Liver (tissue), 8 donors: ENCODE measurements at regions not wholly inside any gene's neighbourhood (a gene's known extent, or its start where the extent isn't known, plus 50 kb on each side); places are given as distances from the start of the nearest gene placed in this dataset.
A peak's percentile ranks its signal among the peaks of the same experiment; 100 is the strongest.

Source experiments
- DNase-seq: peaks from one replicate; pipeline ENCODE4 v3.0.0-alpha.2; 2017; ENCODE audit warnings: low spot score
- H3K27ac ChIP-seq, 2 donors: one replicate each; pipeline ENCODE4 v1.7.0; 2013; ENCODE audit warnings: inconsistent platforms in 2 of 2, low read length in 2 of 2, control low read depth in 1 of 2, low read depth in 1 of 2, mild to moderate bottlenecking in 1 of 2
- H3K27me3 ChIP-seq, 4 donors: one replicate each; pipeline versions ENCODE4 v1.6.1 to v1.7.0; 2013; ENCODE audit warnings: low read length in 3 of 4, inconsistent platforms in 1 of 4, mild to moderate bottlenecking in 1 of 4, moderate library complexity in 1 of 4; ENCODE audit not compliant: control insufficient read depth in 4 of 4, insufficient read depth in 4 of 4
- H3K36me3 ChIP-seq, 4 donors: one replicate each; pipeline versions ENCODE4 v1.6.1 to v1.7.0; 2013; ENCODE audit warnings: low read length in 3 of 4, mild to moderate bottlenecking in 3 of 4, low read depth in 1 of 4, moderate library complexity in 1 of 4; ENCODE audit not compliant: control insufficient read depth in 4 of 4, insufficient read depth in 3 of 4
- H3K4me1 ChIP-seq, 4 donors: one replicate each; pipeline versions ENCODE4 v1.6.1 to v1.7.0; 2013; ENCODE audit warnings: low read length in 3 of 4, mild to moderate bottlenecking in 3 of 4, moderate library complexity in 1 of 4; ENCODE audit not compliant: control insufficient read depth in 4 of 4, insufficient read depth in 4 of 4
- H3K4me3 ChIP-seq, 3 donors: one replicate each; pipeline versions ENCODE4 v1.6.1 to v1.7.0; 2013; ENCODE audit warnings: low read length in 3 of 3, control low read depth in 1 of 3, low read depth in 1 of 3, mild to moderate bottlenecking in 1 of 3
- H3K9ac ChIP-seq, 2 donors: one replicate each; pipeline ENCODE4 v1.7.0; 2013; ENCODE audit warnings: low read length in 2 of 2, mild to moderate bottlenecking in 2 of 2, moderate library complexity in 2 of 2, control low read depth in 1 of 2, low read depth in 1 of 2
- H3K9me3 ChIP-seq, 4 donors: one replicate each; pipeline versions ENCODE4 v1.6.1 to v1.7.0; 2013; ENCODE audit warnings: low read length in 3 of 4; ENCODE audit not compliant: control insufficient read depth in 4 of 4
- FOXA1 ChIP-seq: IDR thresholded peaks from 2 replicates; pipeline ENCODE4 v1.6.1; 2016; ENCODE audit warnings: antibody characterized with exemption
- FOXA2 ChIP-seq: IDR thresholded peaks from 2 replicates; pipeline ENCODE4 v1.6.1; 2016; ENCODE audit warnings: antibody characterized with exemption
- GABPA ChIP-seq, 2 donors: IDR thresholded peaks in 1 of 2; conservative IDR thresholded peaks in 1 of 2; 2 replicates each; pipeline ENCODE4 v1.6.1; 2016; ENCODE audit warnings: antibody characterized with exemption in 2 of 2, mild to moderate bottlenecking in 1 of 2, moderate library complexity in 1 of 2
- HNF4A ChIP-seq, 2 donors: conservative IDR thresholded peaks; 2 replicates each; pipeline ENCODE4 v1.6.1; 2016; ENCODE audit warnings: antibody characterized with exemption in 2 of 2, mild to moderate bottlenecking in 2 of 2
- HNF4G ChIP-seq: IDR thresholded peaks from 2 replicates; pipeline ENCODE4 v1.6.1; 2016; ENCODE audit warnings: antibody characterized with exemption
- JUND ChIP-seq, 2 donors: IDR thresholded peaks; 2 replicates each; pipeline ENCODE4 v1.6.1; 2016; ENCODE audit warnings: antibody characterized with exemption in 2 of 2
- NR2F2 ChIP-seq: IDR thresholded peaks from 2 replicates; pipeline ENCODE4 v1.6.1; 2016; ENCODE audit warnings: antibody characterized with exemption
- RAD21 ChIP-seq, 2 donors: IDR thresholded peaks; 2 replicates each; pipeline ENCODE4 v1.6.1; 2016; ENCODE audit warnings: antibody characterized with exemption in 2 of 2, mild to moderate bottlenecking in 2 of 2
- RXRA ChIP-seq, 2 donors: IDR thresholded peaks; 2 replicates each; pipeline ENCODE4 v1.6.1; 2017 to 2018; ENCODE audit warnings: antibody characterized with exemption in 2 of 2, mild to moderate bottlenecking in 1 of 2
- SP1 ChIP-seq: IDR thresholded peaks from 2 replicates; pipeline ENCODE4 v1.6.1; 2018; ENCODE audit warnings: antibody characterized with exemption, mild to moderate bottlenecking
- WGBS: extraction: QIAGEN DNeasy Blood & Tissue Kit; methylation state at CpG from one replicate; pipeline ENCODE4 v1.1.7; 2013; 5-methylcytosine and 5-hydroxymethylcytosine counted together
- TF ChIP-seq, protein P1 (sequence below): IDR thresholded peaks from 2 replicates; pipeline ENCODE4 v1.6.1; 2016; ENCODE audit warnings: antibody characterized with exemption, mild to moderate bottlenecking
- TF ChIP-seq, protein P2 (sequence below): IDR thresholded peaks from 2 replicates; pipeline ENCODE4 v1.6.1; 2016; ENCODE audit warnings: antibody characterized with exemption
- TF ChIP-seq, protein P3 (sequence below): fragments of 150-350 bp; IDR thresholded peaks from 2 replicates; pipeline ENCODE4 v1.5.1; 2017; ENCODE audit warnings: improper control_type of control experiment, low read depth, low read length; ENCODE audit not compliant: missing input control
- TF ChIP-seq, protein P4 (sequence below): IDR thresholded peaks from 2 replicates; pipeline ENCODE4 v1.6.1; 2016; ENCODE audit warnings: antibody characterized with exemption
- TF ChIP-seq, protein P5 (sequence below): IDR thresholded peaks from 2 replicates; pipeline ENCODE4 v1.6.1; 2016; ENCODE audit warnings: antibody characterized with exemption
- donor health status: healthy.
- donor health status: healthy.
- donor health status: healthy.
- donor health status: healthy.
- donor health status: healthy.

DNA sequence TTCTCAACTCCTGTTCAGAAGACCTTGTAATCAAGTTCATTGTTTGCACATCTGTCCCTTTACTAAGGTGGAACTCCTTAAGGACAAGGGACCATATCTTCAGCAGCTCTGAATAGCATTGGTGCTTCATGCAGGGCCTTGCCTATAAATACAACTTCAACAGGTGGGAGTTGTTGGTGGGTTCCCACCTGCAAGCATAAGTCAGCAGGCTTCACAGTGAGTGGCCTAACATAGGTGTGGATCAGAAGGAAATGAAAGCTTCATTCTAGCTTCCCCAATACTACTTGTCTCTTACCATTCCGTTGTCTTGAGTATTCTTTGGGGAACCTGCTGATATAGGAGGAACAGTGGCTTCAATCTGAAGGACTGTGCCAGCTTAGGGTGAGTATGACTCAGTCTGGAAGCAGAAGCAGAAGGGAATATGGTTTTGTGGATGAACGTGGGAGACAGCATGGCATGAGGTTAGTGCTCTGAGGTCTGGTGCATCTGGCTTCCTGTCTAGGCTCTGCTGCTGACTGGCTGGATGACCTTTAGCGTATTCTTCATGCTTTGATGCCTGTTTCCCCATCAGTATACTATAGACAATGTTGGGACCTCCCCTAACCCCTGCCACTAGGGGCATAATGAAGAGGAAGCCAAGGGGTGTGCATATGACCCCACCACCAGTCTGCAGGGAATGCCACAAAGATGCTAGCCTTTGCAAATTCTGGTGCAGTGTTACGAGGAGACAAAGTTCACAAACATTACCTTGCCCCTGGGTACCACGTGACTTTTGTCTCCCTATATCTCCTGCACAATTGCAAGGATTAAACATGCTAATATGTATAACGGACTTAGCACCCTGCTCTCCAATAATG is 192.3 kb downstream of the PALM2AKAP2 start:
- H3K9ac ChIP-seq = no peak overlapping the region
- DNase-seq = no peak
- peak overlapping the region in 1 of 2 donors; percentile 9 for H3K27ac ChIP-seq
- no peak overlapping the region for H3K4me3 ChIP-seq
- H3K27me3 ChIP-seq = no peaks in the 10 kb centered on the region
- no peaks in the 10 kb centered on the region for H3K36me3 ChIP-seq
- H3K9me3 ChIP-seq = no peaks in the 10 kb centered on the region
- H3K4me1 ChIP-seq = peaks cover 0 to 15% (median 8%) of the 10 kb centered on the region in 4 donors
- WGBS = 77% methylated on average over 6 of the region's 6 CpGs
- TF ChIP-seq RXRA (IDR thresholded peaks at IDR 0.05) = no peak
- no peak for TF ChIP-seq HNF4G
- no peak for TF ChIP-seq NR2F2
- no peak for TF ChIP-seq GABPA (IDR thresholded peaks at IDR 0.05 in 1 of 2, conservative IDR thresholded peaks at IDR 0.05 in 1 of 2)
- no peak for TF ChIP-seq FOXA1
- no peak for TF ChIP-seq SP1
- TF ChIP-seq RAD21 (IDR thresholded peaks at IDR 0.05) = peak in 1 of 2 donors; percentile 20
- TF ChIP-seq, protein P1, sequence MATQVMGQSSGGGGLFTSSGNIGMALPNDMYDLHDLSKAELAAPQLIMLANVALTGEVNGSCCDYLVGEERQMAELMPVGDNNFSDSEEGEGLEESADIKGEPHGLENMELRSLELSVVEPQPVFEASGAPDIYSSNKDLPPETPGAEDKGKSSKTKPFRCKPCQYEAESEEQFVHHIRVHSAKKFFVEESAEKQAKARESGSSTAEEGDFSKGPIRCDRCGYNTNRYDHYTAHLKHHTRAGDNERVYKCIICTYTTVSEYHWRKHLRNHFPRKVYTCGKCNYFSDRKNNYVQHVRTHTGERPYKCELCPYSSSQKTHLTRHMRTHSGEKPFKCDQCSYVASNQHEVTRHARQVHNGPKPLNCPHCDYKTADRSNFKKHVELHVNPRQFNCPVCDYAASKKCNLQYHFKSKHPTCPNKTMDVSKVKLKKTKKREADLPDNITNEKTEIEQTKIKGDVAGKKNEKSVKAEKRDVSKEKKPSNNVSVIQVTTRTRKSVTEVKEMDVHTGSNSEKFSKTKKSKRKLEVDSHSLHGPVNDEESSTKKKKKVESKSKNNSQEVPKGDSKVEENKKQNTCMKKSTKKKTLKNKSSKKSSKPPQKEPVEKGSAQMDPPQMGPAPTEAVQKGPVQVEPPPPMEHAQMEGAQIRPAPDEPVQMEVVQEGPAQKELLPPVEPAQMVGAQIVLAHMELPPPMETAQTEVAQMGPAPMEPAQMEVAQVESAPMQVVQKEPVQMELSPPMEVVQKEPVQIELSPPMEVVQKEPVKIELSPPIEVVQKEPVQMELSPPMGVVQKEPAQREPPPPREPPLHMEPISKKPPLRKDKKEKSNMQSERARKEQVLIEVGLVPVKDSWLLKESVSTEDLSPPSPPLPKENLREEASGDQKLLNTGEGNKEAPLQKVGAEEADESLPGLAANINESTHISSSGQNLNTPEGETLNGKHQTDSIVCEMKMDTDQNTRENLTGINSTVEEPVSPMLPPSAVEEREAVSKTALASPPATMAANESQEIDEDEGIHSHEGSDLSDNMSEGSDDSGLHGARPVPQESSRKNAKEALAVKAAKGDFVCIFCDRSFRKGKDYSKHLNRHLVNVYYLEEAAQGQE = no peak
- TF ChIP-seq HNF4A (conservative IDR thresholded peaks at IDR 0.05) = peak in 1 of 2 donors; percentile 20
- TF ChIP-seq, protein P2, sequence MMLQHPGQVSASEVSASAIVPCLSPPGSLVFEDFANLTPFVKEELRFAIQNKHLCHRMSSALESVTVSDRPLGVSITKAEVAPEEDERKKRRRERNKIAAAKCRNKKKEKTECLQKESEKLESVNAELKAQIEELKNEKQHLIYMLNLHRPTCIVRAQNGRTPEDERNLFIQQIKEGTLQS = no peak
- TF ChIP-seq, protein P3, sequence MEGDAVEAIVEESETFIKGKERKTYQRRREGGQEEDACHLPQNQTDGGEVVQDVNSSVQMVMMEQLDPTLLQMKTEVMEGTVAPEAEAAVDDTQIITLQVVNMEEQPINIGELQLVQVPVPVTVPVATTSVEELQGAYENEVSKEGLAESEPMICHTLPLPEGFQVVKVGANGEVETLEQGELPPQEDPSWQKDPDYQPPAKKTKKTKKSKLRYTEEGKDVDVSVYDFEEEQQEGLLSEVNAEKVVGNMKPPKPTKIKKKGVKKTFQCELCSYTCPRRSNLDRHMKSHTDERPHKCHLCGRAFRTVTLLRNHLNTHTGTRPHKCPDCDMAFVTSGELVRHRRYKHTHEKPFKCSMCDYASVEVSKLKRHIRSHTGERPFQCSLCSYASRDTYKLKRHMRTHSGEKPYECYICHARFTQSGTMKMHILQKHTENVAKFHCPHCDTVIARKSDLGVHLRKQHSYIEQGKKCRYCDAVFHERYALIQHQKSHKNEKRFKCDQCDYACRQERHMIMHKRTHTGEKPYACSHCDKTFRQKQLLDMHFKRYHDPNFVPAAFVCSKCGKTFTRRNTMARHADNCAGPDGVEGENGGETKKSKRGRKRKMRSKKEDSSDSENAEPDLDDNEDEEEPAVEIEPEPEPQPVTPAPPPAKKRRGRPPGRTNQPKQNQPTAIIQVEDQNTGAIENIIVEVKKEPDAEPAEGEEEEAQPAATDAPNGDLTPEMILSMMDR = no peak

DNA sequence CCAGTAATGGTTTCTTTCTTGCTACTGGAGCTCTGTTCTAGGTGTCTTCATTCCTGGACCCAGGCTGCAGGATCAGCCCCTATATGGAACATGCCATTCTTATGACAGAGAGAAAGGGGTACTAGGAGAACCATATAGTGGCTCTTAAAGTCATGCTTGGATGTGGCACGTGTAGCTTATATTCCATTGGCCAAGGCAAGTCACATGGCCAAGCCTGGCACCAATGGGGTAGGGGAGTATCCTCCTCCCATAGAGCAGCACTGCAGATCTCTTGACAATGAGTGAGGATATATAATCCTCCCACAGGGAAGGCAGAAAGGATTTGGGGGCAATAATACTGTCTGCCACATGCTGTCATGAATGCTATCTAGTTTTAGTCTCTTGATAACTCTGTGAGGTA is 193.3 kb downstream of the PALM2AKAP2 start:
- Histone ChIP-seq H3K4me3 (no peak overlapping the region), H3K36me3 (no peaks in the 10 kb centered on the region), H3K27ac (no peak overlapping the region), H3K9me3 (no peaks in the 10 kb centered on the region), H3K9ac (no peak overlapping the region), H3K27me3 (no peaks in the 10 kb centered on the region), H3K4me1 (peaks cover 0 to 15% (median 8%) of the 10 kb centered on the region in 4 donors)
- WGBS = 97% methylated on average over 1 of the region's 1 CpG
- DNase-seq = no peak
- no peak for TF ChIP-seq RAD21 (IDR thresholded peaks at IDR 0.05)
- TF ChIP-seq, protein P4, sequence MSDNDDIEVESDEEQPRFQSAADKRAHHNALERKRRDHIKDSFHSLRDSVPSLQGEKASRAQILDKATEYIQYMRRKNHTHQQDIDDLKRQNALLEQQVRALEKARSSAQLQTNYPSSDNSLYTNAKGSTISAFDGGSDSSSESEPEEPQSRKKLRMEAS = no peak
- no peak for TF ChIP-seq JUND (IDR thresholded peaks at IDR 0.05)
- no peak for TF ChIP-seq HNF4A (conservative IDR thresholded peaks at IDR 0.05)
- no peak for TF ChIP-seq RXRA (IDR thresholded peaks at IDR 0.05)
- TF ChIP-seq, protein P5, sequence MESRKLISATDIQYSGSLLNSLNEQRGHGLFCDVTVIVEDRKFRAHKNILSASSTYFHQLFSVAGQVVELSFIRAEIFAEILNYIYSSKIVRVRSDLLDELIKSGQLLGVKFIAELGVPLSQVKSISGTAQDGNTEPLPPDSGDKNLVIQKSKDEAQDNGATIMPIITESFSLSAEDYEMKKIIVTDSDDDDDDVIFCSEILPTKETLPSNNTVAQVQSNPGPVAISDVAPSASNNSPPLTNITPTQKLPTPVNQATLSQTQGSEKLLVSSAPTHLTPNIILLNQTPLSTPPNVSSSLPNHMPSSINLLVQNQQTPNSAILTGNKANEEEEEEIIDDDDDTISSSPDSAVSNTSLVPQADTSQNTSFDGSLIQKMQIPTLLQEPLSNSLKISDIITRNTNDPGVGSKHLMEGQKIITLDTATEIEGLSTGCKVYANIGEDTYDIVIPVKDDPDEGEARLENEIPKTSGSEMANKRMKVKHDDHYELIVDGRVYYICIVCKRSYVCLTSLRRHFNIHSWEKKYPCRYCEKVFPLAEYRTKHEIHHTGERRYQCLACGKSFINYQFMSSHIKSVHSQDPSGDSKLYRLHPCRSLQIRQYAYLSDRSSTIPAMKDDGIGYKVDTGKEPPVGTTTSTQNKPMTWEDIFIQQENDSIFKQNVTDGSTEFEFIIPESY = no peak
- TF ChIP-seq HNF4G = no peak
- TF ChIP-seq FOXA2 = no peak
- TF ChIP-seq, protein P3 = no peak
- TF ChIP-seq, protein P1 = no peak
- TF ChIP-seq NR2F2 = no peak
- no peak for TF ChIP-seq SP1
- TF ChIP-seq, protein P2 = no peak
